ENCODE measurements at regions not wholly inside any gene's neighbourhood (a gene's known extent, or its start where the extent isn't known, plus 50 kb on each side); places are given as distances from the start of the nearest gene placed in this dataset.

- TF ChIP-seq EZH2 (IDR thresholded peaks at IDR 0.05; ENCODE audit: insufficient read depth, low read length) = no peak
- TF ChIP-seq, protein P1, sequence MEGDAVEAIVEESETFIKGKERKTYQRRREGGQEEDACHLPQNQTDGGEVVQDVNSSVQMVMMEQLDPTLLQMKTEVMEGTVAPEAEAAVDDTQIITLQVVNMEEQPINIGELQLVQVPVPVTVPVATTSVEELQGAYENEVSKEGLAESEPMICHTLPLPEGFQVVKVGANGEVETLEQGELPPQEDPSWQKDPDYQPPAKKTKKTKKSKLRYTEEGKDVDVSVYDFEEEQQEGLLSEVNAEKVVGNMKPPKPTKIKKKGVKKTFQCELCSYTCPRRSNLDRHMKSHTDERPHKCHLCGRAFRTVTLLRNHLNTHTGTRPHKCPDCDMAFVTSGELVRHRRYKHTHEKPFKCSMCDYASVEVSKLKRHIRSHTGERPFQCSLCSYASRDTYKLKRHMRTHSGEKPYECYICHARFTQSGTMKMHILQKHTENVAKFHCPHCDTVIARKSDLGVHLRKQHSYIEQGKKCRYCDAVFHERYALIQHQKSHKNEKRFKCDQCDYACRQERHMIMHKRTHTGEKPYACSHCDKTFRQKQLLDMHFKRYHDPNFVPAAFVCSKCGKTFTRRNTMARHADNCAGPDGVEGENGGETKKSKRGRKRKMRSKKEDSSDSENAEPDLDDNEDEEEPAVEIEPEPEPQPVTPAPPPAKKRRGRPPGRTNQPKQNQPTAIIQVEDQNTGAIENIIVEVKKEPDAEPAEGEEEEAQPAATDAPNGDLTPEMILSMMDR (IDR thresholded peaks at IDR 0.05; ENCODE audit: insufficient read depth, low read depth, low read length) = no peak
These were observed 223.0 kb upstream of the MCTP2 start for GRCh38 chr15:94008104-94009074.
